Left cardiac atrium (tissue), 4 donors: ENCODE measurements at regions not wholly inside any gene's neighbourhood (a gene's known extent, or its start where the extent isn't known, plus 50 kb on each side); places are given as distances from the start of the nearest gene placed in this dataset.

Source experiments
- ATAC-seq, 2 donors: fragments of 200-7000 bp; cut with Tn5 transposase; one replicate each; pipeline ENCODE4 v1.9.1; 2020; ENCODE audit warnings: mild to moderate bottlenecking in 2 of 2, moderate library complexity in 2 of 2
- DNase-seq: peaks from one replicate; pipeline ENCODE4 v3.0.0-alpha.2; 2020
- intact Hi-C, 2 donors: fragments of 100-400 bp; cut with DNase I; formaldehyde crosslinking; loops; one replicate each; pipeline versions ENCODE4 v1.14.1 to v1.15.1; 2022 to 2023
- donor health status: DM: no; HTN: yes; CAD: no.
- donor health status: DM: no; HTN: yes; CAD: no; lungs with severe emphysema.
- donor health status: DM: yes; HTN: yes; CAD: no.
- donor health status: Dilated cardiomyopathy.

- ATAC-seq = no peak
- intact Hi-C loops = no loop called here
Measured at GRCh38 chr15:39361497-39361896, 219.4 kb upstream of the THBS1 start.

GRCh38 chr15:39362821-39363561 is 217.9 kb upstream of the THBS1 start:
- DNase-seq (no peak), ATAC-seq (no peak)
- intact Hi-C loops = no loop called here

More at GRCh38 chr15:39361497-39361896, 219.4 kb upstream of the THBS1 start:
- DNase-seq = no peak

GRCh38 chr15:39363761-39364586 is 216.9 kb upstream of the THBS1 start:
- ATAC-seq (no peak), DNase-seq (no peak)
- intact Hi-C loops = no loop called here

- intact Hi-C loops = no loop called here
- DNase-seq (no peak), ATAC-seq (no peak)
Measured at GRCh38 chr15:39364721-39365120, 216.2 kb upstream of the THBS1 start.

DNA sequence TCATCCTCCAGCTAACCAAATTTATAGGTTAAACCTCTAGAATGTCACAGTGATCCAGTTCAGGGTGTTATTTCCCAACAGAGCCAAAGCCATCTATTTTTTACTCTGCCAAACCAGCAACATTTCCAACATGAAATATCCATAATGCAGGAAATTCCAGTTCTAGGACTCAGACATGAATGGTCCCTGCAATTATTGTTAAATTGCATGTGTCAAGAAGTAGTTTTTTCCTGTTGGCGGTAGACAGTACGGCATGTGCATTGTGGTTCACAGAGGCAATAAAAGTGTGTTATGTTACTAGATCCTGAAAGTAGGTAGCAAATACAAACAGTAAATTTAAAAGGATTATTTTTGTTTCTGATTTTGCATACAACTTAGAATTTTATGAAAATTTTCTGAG is 215.7 kb upstream of the THBS1 start:
- ATAC-seq = no peak
- intact Hi-C loops = no loop called here
- no peak for DNase-seq

DNA sequence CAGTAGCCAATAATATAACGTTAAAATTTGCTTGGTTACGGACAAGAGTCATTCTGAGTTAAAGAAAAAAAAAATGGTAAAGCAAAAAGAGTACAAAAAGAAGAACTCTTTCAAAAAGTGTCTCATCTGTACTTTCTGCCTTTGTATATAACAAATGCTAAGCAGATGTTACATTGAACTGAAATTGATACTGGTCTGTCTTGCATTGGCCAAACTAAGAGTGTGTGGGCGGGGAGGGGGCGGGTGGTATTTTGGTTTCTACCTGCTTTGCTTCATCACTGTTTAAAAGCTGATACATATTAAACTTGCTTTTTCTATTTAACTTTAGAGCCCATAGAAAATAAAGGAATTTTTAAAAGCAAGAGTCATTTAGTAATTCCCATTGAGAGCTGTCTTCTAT is 215.0 kb upstream of the THBS1 start:
- intact Hi-C loops = no loop called here
- DNase-seq = no peak
- ATAC-seq = no peak

DNA sequence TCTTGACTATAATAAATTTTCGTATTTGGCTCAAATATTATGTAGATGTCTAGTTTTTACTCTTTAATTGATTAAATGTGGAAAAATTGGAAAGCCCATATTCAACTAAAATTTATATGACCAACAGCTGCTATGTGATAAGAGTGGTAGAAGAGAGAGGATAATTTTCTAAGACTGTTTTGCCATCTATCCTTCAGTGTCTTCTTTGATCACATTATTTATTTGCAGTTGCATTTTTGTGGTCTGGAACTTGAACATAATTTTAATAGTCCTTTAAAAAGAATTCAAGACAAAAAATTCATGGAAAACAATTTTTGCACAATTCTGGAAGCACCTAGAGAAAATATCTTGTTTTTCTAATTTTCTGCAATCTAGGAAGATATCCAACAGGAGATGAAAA is 213.3 kb upstream of the THBS1 start:
- intact Hi-C loops = no loop called here
- no peak for DNase-seq
- no peak for ATAC-seq

DNA sequence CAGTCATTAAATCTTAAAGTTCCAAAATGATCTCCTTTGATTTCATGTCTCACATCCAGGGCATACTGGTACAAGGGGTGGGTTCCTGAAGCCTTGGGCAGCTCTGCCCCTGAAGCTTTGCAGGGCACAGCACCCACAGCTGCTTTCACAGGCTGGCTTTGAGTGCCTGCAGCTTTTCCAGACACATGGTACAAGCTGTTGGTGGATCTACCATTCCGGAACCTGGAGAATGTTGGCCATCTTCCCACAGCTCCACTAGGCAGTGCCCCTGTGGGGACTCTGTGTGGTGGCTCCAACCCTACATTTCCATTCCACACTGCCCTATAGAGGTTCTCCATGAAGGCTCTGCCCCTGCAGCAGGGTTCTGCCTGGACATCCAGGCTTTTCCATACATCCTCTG is 211.1 kb upstream of the THBS1 start:
- ATAC-seq (no peak), DNase-seq (no peak)
- intact Hi-C loops = no loop called here

DNA sequence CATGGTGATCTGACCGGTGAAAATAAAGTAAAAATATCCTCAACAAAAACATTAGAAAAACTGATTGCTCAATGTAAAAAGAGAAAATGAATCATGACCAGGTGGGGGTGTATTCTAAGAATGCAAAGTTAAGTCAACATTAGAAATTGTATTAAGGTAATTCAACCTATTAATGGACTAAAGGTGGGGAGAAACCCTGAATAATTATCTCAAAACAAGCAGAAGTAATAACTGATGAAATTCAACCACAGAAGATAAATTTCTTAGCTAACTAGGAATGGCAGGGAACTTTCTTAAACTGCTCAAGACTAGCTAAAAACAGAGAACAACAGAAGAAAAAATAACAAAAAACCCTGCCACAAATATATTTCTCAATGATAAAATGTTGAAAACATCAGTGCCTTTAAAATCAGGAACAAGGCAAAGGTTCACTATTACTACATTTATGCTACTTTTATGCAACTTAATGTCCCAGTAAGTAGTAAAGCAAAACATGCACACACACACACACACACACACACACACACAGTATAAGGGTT is 204.4 kb upstream of the THBS1 start:
- ATAC-seq (peak in 1 of 2 donors; percentile 68), DNase-seq (no peak)
- intact Hi-C loops = no loop called here

DNA sequence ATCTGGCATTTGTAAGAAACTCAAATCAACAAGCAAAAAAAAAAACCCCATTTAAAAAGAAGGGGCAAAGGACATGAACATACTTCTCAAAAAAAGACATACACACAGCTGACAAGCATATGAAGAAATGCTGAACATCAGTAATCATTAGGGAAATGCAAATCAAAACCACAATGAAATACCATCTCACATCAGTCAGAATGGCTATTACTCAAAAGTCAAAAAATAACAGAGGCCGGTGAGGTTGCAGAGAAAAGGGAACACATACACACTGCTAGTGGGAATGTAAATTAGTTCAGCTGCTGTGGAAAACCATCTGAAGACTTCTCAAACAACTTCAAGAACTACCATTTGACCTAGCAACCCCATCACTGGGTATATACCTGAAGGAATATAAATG is 199.4 kb upstream of the THBS1 start:
- DNase-seq (no peak), ATAC-seq (no peak)
- intact Hi-C loops = no loop called here

GRCh38 chr15:39388118-39388517 is 192.8 kb upstream of the THBS1 start:
- DNase-seq (no peak), ATAC-seq (peak in 1 of 2 donors; percentile 38)
- intact Hi-C loops = no loop called here

DNA sequence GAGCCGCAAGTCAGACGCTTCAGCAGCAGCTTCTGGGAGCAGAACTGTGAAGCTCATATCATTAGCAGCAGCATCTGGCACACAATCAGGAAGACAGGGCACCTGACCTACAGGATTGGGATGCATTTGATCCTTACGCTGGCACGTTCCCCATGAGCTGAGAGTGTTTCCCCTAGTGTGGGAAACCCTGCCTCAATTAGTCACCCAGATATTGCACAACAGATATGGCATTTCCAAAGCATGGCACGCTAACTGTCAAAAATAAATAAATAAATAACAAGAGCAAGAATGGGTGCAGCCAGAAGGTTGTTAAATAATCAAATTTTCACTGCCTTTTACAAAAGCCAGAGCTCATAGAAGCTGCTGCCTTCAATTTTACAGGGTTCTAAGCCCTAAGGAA is 189.6 kb upstream of the THBS1 start:
- DNase-seq (peak; percentile 38), ATAC-seq (peak in 1 of 2 donors; percentile 44)
- intact Hi-C loops = no loop called here

- no peak for ATAC-seq
- intact Hi-C loops = no loop called here
- no peak for DNase-seq
Measured at GRCh38 chr15:39392469-39393047, 188.3 kb upstream of the THBS1 start.

DNA sequence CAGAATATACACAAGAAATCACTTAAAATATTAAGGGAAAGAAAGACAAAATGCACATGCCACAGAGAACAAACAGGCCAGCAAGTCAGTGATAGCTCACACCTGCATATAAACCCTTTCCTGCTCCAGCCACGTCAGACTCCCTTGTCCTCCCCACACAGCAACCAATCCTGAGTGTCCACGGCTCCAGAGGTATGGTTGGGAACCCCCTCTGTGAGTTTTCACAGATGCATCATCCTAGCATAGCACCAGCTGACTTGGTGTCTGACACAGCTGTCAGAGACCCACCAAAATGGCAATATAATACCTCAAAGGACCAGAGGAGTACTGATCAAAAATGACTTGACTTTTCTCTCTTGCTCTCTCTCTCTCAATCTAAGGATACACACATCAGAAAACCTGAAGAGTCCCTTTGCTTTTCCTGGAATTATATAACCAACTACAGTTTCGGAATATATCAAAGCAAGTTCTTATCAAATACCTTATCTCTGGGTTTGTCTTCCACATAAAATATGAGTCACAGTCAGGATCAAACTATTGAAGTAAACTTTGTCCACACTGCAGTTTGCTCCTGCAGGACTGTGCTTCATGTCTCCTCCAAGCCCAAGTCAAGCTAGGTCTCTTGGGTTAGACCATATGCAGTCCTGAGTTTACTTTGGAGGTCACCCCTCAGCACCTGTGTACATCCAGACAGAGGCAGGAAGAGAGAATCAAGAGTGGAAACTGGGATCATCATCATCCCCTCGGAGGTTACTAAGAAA is 187.1 kb upstream of the THBS1 start:
- no peak for ATAC-seq
- intact Hi-C loops = no loop called here
- DNase-seq = no peak

DNA sequence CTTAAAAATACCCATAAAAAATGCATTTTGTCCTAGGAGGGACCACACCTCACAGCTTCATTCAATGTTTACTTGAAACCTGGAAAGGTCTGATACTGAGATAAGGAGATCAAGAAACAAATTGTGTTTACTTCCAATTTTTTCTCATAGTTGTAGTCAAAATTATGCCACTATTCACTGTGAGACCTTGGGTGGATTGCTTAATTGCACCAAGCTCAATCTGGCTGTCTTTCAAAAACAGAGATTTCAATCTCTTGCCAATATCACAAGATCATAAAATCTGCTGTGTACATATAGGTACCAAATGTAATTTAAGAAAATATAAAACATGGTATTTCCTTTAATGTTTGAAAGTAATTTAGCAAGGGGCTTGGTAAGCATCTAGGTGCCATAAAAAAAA is 186.4 kb upstream of the THBS1 start:
- intact Hi-C loops = no loop called here
- no peak for ATAC-seq
- DNase-seq = no peak

DNA sequence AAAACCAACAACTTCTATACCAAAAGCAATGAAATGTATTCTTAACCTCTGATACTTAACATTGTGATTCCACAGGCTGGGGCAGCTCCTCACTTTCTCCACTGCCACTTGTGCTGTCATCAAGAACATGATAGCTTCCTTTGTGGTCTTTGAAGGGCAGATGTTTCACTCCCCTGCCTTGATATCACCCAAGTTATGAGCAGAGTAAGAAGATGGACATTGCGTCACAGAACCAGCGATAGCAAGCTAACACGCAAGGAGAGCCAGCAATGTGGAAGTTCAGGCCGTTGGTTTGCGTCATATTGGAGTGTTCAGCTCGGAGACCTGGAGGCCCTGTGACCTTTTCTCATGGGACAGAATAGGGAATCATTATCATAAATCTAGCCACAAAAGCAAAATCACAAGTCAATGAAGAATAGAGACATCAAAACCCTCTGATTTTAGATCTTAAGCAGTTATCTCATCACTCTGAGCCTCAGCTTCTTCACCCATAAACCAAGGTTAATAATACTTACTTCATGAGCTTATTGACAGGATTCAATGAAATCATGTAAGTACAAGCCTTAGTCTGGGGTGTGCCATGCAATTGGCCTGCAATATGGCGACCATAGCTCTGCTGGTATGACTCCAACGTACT is 183.8 kb upstream of the THBS1 start:
- no peak for ATAC-seq
- no peak for DNase-seq
- intact Hi-C loops = no loop called here

- ATAC-seq = no peak
- DNase-seq = no peak
- intact Hi-C loops = no loop called here
Measured at GRCh38 chr15:39397883-39398282, 183.0 kb upstream of the THBS1 start.

DNA sequence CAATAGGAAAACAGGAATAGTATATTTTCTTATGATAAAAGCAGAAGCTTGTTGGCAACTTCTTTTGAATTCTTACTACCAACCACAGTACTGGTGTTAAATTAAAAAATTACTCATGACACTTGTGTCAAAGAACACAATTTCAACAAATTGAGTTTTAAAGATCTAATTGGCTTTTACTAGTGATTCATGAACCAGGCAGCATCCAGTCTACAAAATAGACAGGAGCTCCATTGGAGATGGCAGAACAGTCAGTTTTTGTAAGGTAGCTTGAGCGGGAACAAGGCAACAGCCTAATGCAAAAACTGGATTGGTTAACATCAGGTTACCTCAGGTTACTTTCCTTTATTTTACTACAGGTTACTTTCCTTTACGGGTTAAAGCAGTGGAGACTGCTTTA is 181.3 kb upstream of the THBS1 start:
- DNase-seq (no peak), ATAC-seq (no peak)
- intact Hi-C loops = no loop called here

DNA sequence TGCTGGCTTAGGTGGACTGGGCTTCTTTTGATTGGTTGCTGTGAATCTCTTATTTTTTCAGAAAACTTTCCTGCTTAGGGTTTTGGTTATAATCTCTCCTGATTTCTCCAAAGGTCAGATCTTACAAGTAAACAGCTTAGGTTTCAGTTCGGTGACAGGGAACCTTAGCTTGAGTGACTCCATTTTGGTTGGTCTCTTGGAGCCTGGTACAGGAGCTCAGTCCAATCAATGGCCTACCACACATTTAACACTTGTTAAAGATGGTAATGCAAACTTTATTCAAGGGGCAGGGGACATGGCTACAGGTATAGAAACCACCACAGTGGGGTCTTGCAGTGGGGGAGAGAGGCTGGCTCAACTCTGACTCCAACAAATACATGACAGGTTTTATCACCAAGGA is 180.9 kb upstream of the THBS1 start:
- ATAC-seq (no peak), DNase-seq (no peak)
- intact Hi-C loops = no loop called here
